ENCODE measurements at regions not wholly inside any gene's neighbourhood (a gene's known extent, or its start where the extent isn't known, plus 50 kb on each side); places are given as distances from the start of the nearest gene placed in this dataset.

DNA sequence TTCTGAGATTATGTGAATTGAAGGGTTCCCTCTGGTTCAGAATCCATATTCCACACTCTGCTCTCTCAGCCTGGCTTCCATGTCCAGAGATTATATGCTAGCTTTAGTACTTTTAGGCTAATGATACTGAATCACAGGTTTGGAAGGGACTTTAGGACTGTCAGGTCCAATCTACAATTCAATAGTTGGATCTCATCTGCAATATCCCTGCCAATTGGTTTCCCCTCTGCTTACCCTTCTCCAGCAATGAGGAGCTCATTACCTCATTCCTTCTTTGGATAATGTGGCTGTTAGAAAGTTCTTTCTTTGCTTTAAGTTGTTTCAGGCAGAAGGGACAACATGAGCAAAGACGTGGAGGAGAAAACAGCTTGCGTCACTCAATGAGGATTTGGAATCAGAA is 245.3 kb downstream of the PLPP3 start:
- no peak overlapping the region for H4K8ac ChIP-seq (replicated peaks; ENCODE audit: insufficient read length, low read depth, low read length)
- no peak overlapping the region for H3K4me2 ChIP-seq (ENCODE audit: insufficient read depth, insufficient read length, low read length)
- no peaks in the 10 kb centered on the region for H3K4me1 ChIP-seq (ENCODE audit: insufficient read depth, low read length)
- no peak overlapping the region for H3K14ac ChIP-seq (ENCODE audit: insufficient read depth, low read length)
- no peak overlapping the region for H3K9ac ChIP-seq (ENCODE audit: extremely low read depth, insufficient read length, low read length)
- no peaks in the 10 kb centered on the region for H3K79me1 ChIP-seq (ENCODE audit: insufficient read depth, low read depth, low read length, poor library complexity, severe bottlenecking)
- no peak overlapping the region for H4K5ac ChIP-seq (ENCODE audit: insufficient read length, low read depth, low read length)
- H2BK5ac ChIP-seq (ENCODE audit: insufficient read length, low read length): no peak overlapping the region
- H3K79me2 ChIP-seq (ENCODE audit: insufficient read depth, low read length): no peaks in the 10 kb centered on the region
- no peaks in the 10 kb centered on the region for H4K20me1 ChIP-seq (ENCODE audit: control insufficient read depth, insufficient read depth, insufficient read length)
- no peak overlapping the region for H2AK5ac ChIP-seq (ENCODE audit: insufficient read length, low read length)
- H3K23ac ChIP-seq (ENCODE audit: insufficient read length, low read depth, low read length): no peak overlapping the region
- H3K27ac ChIP-seq (ENCODE audit: insufficient read length, low read depth, low read length): no peak overlapping the region
- no peak for DNase-seq
- TF ChIP-seq, protein P1, sequence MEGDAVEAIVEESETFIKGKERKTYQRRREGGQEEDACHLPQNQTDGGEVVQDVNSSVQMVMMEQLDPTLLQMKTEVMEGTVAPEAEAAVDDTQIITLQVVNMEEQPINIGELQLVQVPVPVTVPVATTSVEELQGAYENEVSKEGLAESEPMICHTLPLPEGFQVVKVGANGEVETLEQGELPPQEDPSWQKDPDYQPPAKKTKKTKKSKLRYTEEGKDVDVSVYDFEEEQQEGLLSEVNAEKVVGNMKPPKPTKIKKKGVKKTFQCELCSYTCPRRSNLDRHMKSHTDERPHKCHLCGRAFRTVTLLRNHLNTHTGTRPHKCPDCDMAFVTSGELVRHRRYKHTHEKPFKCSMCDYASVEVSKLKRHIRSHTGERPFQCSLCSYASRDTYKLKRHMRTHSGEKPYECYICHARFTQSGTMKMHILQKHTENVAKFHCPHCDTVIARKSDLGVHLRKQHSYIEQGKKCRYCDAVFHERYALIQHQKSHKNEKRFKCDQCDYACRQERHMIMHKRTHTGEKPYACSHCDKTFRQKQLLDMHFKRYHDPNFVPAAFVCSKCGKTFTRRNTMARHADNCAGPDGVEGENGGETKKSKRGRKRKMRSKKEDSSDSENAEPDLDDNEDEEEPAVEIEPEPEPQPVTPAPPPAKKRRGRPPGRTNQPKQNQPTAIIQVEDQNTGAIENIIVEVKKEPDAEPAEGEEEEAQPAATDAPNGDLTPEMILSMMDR (conservative IDR thresholded peaks at IDR 0.05): no peak
- Mint-ChIP-seq H3K4me3 (no peak overlapping the region), H3K27ac (no peak overlapping the region), H3K36me3 (ENCODE audit: insufficient read depth in 1 of 3, low read depth in 3 of 3) (no peaks in the 10 kb centered on the region), H3K4me1 (peaks cover 3 to 5% of the 10 kb centered on the region in 2 experiments; a peak in 3 of 4 replicates), H3K9me3 (no peaks in the 10 kb centered on the region; a peak in 1 of 5 replicates), H3K27me3 (ENCODE audit: low read depth) (no peaks in the 10 kb centered on the region)
- H3K27me3 ChIP-seq (ENCODE audit: insufficient read depth, low read length): no peaks in the 10 kb centered on the region
- no peak overlapping the region for H3T11ph ChIP-seq (ENCODE audit: low read length)
- H3K23me2 ChIP-seq (ENCODE audit: insufficient read length, low read depth, low read length, poor library complexity, severe bottlenecking): no peaks in the 10 kb centered on the region
- H3K9me3 ChIP-seq (ENCODE audit: control insufficient read depth, low read depth, low read length): no peaks in the 10 kb centered on the region
- H2BK120ac ChIP-seq (ENCODE audit: low read depth, low read length, poor library complexity, severe bottlenecking): no peak overlapping the region
- no peak overlapping the region for H2BK15ac ChIP-seq (ENCODE audit: low read depth, low read length)
- H2BK20ac ChIP-seq (ENCODE audit: low read depth, low read length, poor library complexity, severe bottlenecking): no peak overlapping the region
- H2AFZ ChIP-seq (ENCODE audit: low read length): no peak overlapping the region
- WGBS (ENCODE audit: extremely low coverage, insufficient read length, low lambda C conversion rate): no CpG with 5 or more reads among the region's 2 CpGs
- no peak overlapping the region for H2BK12ac ChIP-seq (ENCODE audit: insufficient read length, low read depth, low read length)
- H3K56ac ChIP-seq (ENCODE audit: insufficient read length, low read depth, low read length): no peak overlapping the region
- H3K18ac ChIP-seq (ENCODE audit: insufficient read length, low read depth, low read length): no peak overlapping the region
- H3K4ac ChIP-seq (ENCODE audit: low read depth, low read length): no peak overlapping the region
- H4K91ac ChIP-seq (ENCODE audit: insufficient read length, low read depth, low read length): no peak overlapping the region

Data from H9 (cell line).